K562 (cell line): ENCODE measurements at regions not wholly inside any gene's neighbourhood (a gene's known extent, or its start where the extent isn't known, plus 50 kb on each side); places are given as distances from the start of the nearest gene placed in this dataset.

Source experiments
- CHD1 ChIP-seq: fragments of 200-600 bp; sonication (generic); IDR thresholded peaks from one replicate; pipeline ENCODE4 v1.6.1; 2012; ENCODE audit warnings: mild to moderate bottlenecking, moderate library complexity, low read length, inconsistent platforms
- L3MBTL2 ChIP-seq: fragments of 450-650 bp; IDR thresholded peaks from 2 replicates; pipeline ENCODE4 v1.6.1; 2016; ENCODE audit warnings: mild to moderate bottlenecking, moderate library complexity
- PPARD ChIP-seq: fragments of 250-450 bp; sonication (Bioruptor Pico); IDR thresholded peaks from 2 replicates; pipeline ENCODE4 v1.8.0; 2022; ENCODE audit warnings: inconsistent platforms, mild to moderate bottlenecking, moderate library complexity
- TAF7 ChIP-seq: fragments of 450-650 bp; IDR thresholded peaks from 2 replicates; pipeline ENCODE4 v1.6.1; 2016; ENCODE audit warnings: missing genetic modification characterization, missing compliant biosample characterization
- YY1 ChIP-seq, 3 experiments: IDR thresholded peaks; 2 replicates each; pipeline ENCODE4 v1.6.1; 2011; ENCODE audit warnings: low read length in 2 of 3, mild to moderate bottlenecking in 2 of 3, moderate library complexity in 2 of 3, borderline replicate concordance in 1 of 3, control low read depth in 1 of 3, low read depth in 1 of 3; ENCODE audit not compliant: insufficient read depth in 3 of 3, insufficient replicate concordance in 2 of 3, control insufficient read depth in 1 of 3, insufficient read length in 1 of 3; ENCODE audit errors: extremely low read depth in 1 of 3
- ZFP36 ChIP-seq: fragments of 150-350 bp; IDR thresholded peaks from 2 replicates; pipeline ENCODE4 v1.6.1; 2018; ENCODE audit warnings: low read length, low read depth; ENCODE audit not compliant: partially characterized antibody
- ZNF184 ChIP-seq: sonication (generic); formaldehyde crosslinking; IDR thresholded peaks from 2 replicates; pipeline ENCODE4 v1.5.0; 2020; ENCODE audit warnings: missing genetic modification reagents
- TF ChIP-seq, protein P1 (sequence below), 2 experiments: fragments of 450-650 bp; IDR thresholded peaks; 2 replicates each; pipeline ENCODE4 v1.6.1; 2016; ENCODE audit warnings: mild to moderate bottlenecking in 2 of 2, borderline replicate concordance in 1 of 2, low read depth in 1 of 2, moderate library complexity in 1 of 2
- TF ChIP-seq, protein P2 (sequence below), 2 experiments: fragments of 450-650 bp in 1 of 2; IDR thresholded peaks; 2 replicates each; pipeline ENCODE4 v1.6.1; 2011 to 2017; ENCODE audit warnings: low read depth in 2 of 2, antibody characterized with exemption in 1 of 2, borderline replicate concordance in 1 of 2, low read length in 1 of 2, mild to moderate bottlenecking in 1 of 2, mixed read lengths in 1 of 2; ENCODE audit not compliant: control insufficient read depth in 1 of 2
- TF ChIP-seq, protein P3 (sequence below): fragments of 450-650 bp; IDR thresholded peaks from 2 replicates; pipeline ENCODE4 v1.6.1; 2016; ENCODE audit warnings: mild to moderate bottlenecking

DNA sequence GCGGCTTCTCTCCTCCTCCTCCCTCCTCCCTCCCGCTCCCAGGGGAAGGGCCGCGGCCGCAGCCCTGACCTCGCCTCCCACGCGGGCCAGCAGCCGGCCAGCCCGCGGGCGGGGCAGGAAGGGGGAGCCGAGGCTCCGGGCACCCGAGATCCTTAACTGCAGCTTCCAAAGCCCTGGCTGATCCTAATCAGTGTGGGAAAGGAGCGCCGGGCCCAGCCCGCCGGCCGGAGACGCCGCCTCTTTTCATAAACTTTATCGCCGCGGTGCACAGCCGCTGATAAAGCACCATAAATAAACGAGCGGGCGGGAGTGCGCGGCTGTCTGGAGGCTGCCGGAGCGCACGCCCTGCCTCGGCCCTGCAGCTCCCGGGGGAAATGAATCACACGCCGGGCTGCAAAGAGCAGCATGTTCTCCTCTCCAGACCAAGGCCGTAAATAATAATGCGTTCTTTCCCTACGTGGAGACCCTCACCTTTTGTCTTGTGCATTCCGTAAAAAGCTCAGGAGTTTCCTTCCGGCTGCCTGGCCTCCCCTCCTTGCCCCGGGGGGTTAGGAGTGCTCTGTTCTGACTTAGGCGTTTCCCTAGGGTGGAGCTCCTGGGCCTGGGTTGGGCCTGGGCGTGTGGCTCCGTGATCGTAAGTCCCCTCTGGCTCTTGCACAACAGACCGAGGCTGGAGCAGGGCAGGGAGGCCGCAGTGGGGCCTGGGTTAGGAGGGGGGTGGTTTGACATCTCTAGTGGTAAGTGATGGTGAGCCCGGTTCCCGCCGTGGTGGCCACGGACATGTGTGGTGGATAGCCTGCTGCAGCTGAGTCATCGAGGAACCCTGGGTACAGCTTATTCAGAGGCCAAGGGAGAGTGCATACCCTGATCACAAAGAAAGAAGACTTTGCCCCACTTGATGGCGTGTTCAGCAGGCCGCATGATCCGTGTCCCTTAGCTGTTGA lies 132.6 kb upstream of the HES1 start (continued):
- TF ChIP-seq, protein P1, sequence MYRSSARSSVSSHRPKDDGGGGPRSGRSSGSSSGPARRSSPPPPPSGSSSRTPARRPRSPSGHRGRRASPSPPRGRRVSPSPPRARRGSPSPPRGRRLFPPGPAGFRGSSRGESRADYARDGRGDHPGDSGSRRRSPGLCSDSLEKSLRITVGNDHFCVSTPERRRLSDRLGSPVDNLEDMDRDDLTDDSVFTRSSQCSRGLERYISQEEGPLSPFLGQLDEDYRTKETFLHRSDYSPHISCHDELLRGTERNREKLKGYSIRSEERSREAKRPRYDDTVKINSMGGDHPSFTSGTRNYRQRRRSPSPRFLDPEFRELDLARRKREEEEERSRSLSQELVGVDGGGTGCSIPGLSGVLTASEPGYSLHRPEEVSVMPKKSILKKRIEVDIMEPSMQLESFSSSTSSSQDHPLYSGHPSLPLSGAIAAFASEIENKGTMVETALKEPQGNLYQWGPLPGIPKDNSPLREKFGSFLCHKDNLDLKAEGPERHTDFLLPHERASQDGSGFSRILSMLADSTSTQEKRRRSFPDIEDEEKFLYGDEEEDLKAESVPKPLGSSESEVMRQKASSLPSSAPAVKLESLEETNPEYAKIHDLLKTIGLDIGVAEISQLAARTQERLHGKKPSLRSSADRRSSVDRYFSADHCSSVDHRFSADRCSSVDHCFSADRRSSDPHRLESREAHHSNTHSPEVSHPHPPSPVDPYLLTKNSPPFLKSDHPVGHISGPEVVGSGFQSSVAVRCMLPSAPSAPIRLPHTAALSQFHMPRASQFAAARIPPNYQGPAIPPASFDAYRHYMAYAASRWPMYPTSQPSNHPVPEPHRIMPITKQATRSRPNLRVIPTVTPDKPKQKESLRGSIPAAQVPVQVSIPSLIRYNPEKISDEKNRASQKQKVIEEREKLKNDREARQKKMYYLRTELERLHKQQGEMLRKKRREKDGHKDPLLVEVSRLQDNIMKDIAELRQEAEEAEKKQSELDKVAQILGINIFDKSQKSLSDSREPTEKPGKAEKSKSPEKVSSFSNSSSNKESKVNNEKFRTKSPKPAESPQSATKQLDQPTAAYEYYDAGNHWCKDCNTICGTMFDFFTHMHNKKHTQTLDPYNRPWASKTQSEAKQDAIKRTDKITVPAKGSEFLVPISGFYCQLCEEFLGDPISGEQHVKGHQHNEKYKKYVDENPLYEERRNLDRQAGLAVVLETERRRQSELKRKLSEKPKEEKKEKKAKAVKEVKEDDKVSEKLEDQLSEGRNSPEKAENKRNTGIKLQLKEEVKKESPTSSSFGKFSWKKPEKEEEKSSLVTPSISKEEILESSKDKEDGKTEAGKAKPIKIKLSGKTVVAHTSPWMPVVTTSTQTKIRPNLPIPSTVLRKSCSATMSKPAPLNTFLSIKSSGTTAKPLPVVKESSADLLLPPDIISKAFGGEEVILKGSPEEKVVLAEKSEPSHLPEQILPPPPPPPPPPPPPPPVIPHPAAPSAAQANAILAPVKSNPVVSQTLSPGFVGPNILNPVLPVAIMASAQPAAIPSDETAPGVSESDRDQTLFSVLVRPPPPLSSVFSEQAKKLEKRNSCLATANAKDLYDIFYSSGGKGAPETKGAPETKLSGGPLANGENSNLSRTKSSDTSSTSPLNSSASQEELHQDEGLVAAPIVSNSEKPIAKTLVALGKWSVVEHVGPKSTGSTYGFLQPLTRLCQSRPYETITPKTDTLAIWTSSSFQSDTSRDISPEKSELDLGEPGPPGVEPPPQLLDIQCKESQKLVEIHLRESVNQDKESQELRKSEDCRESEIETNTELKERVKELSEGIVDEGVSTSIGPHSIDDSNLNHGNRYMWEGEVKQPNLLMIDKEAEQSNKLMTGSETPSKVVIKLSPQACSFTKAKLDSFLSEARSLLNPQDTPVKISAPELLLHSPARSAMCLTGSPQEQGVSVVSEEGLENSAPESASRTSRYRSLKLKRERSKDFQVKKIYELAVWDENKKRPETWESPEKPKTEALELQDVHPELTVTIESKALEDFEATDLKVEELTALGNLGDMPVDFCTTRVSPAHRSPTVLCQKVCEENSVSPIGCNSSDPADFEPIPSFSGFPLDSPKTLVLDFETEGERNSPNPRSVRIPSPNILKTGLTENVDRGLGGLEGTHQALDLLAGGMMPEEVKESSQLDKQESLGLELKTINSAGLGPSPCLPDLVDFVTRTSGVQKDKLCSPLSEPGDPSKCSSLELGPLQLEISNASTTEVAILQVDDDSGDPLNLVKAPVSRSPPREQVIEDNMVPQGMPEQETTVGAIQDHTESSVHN (IDR thresholded peaks at IDR 0.05; ENCODE audit: borderline replicate concordance in 1 of 2, low read depth in 1 of 2), result no peak
- TF ChIP-seq, protein P2, sequence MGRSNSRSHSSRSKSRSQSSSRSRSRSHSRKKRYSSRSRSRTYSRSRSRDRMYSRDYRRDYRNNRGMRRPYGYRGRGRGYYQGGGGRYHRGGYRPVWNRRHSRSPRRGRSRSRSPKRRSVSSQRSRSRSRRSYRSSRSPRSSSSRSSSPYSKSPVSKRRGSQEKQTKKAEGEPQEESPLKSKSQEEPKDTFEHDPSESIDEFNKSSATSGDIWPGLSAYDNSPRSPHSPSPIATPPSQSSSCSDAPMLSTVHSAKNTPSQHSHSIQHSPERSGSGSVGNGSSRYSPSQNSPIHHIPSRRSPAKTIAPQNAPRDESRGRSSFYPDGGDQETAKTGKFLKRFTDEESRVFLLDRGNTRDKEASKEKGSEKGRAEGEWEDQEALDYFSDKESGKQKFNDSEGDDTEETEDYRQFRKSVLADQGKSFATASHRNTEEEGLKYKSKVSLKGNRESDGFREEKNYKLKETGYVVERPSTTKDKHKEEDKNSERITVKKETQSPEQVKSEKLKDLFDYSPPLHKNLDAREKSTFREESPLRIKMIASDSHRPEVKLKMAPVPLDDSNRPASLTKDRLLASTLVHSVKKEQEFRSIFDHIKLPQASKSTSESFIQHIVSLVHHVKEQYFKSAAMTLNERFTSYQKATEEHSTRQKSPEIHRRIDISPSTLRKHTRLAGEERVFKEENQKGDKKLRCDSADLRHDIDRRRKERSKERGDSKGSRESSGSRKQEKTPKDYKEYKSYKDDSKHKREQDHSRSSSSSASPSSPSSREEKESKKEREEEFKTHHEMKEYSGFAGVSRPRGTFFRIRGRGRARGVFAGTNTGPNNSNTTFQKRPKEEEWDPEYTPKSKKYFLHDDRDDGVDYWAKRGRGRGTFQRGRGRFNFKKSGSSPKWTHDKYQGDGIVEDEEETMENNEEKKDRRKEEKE (IDR thresholded peaks at IDR 0.05; ENCODE audit: borderline replicate concordance in 1 of 2, control insufficient read depth in 1 of 2, low read depth in 2 of 2, low read length in 1 of 2), result peak in 1 of 2 experiments; percentile 68; a peak in 1 of 4 replicates
- TF ChIP-seq TAF7 (tag) (no peak), CHD1 (no peak), YY1 (IDR thresholded peaks at IDR 0.05; ENCODE audit: borderline replicate concordance in 1 of 3, control insufficient read depth in 1 of 3, extremely low read depth in 1 of 3, insufficient read depth in 3 of 3, insufficient read length in 1 of 3, insufficient replicate concordance in 2 of 3, low read depth in 1 of 3, low read length in 2 of 3) (peak in 1 of 3 experiments; percentile 25), ZFP36 (no peak), PPARD (CRISPR knock-in tag) (no peak), ZNF184 (CRISPR knock-in tag) (no peak), L3MBTL2 (peak; percentile 85)
- TF ChIP-seq, protein P3, sequence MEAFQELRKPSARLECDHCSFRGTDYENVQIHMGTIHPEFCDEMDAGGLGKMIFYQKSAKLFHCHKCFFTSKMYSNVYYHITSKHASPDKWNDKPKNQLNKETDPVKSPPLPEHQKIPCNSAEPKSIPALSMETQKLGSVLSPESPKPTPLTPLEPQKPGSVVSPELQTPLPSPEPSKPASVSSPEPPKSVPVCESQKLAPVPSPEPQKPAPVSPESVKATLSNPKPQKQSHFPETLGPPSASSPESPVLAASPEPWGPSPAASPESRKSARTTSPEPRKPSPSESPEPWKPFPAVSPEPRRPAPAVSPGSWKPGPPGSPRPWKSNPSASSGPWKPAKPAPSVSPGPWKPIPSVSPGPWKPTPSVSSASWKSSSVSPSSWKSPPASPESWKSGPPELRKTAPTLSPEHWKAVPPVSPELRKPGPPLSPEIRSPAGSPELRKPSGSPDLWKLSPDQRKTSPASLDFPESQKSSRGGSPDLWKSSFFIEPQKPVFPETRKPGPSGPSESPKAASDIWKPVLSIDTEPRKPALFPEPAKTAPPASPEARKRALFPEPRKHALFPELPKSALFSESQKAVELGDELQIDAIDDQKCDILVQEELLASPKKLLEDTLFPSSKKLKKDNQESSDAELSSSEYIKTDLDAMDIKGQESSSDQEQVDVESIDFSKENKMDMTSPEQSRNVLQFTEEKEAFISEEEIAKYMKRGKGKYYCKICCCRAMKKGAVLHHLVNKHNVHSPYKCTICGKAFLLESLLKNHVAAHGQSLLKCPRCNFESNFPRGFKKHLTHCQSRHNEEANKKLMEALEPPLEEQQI, result no peak
